IMR-90 (cell line): ENCODE measurements at regions not wholly inside any gene's neighbourhood (a gene's known extent, or its start where the extent isn't known, plus 50 kb on each side); places are given as distances from the start of the nearest gene placed in this dataset.

ENCODE experiments used
- ATAC-seq: fragments of 200-7000 bp; cut with Tn5 transposase; 2 replicates; pipeline ENCODE4 v1.9.1; 2020; ENCODE audit warnings: low read depth, mild to moderate bottlenecking, moderate library complexity
- BruUV-seq: library from RNA; stranded (reverse); fragments of 400-500 nt; replicated peaks from 2 replicates; lab custom pipeline; 2021; lab: Mats Ljungman, UMichigan
- CTCF ChIA-PET: fragments of 300-600 bp; formaldehyde crosslinking; extraction: SDS; loops from one replicate; lab custom pipeline; 2021; ENCODE audit warnings: antibody characterized with exemption; lab: Yijun Ruan, JAX
- POLR2A ChIA-PET: fragments of 300-600 bp; sonication (Branson Sonifier 250); formaldehyde crosslinking; loops from one replicate; lab custom pipeline; 2022; ENCODE audit warnings: antibody characterized with exemption; ENCODE audit not compliant: unreplicated experiment; lab: Charles Lee
- DNase-seq: peaks from one replicate; pipeline ENCODE4 v3.0.0; 2013
- H2AFZ ChIP-seq: replicated peaks from 2 replicates; pipeline ENCODE3; 2013; ENCODE audit warnings: low read length, mild to moderate bottlenecking; ENCODE audit not compliant: poor library complexity
- H2AK5ac ChIP-seq: 2 replicates; pipeline ENCODE4 v1.6.1; 2013; ENCODE audit warnings: low read depth, low read length, inconsistent platforms
- H2AK9ac ChIP-seq: replicated peaks from 2 replicates; pipeline ENCODE3; 2013; ENCODE audit warnings: mild to moderate bottlenecking, low read depth, low read length, moderate library complexity; ENCODE audit not compliant: poor library complexity
- H2BK120ac ChIP-seq: 2 replicates; pipeline ENCODE4 v1.6.1; 2013; ENCODE audit warnings: low read depth, low read length, inconsistent platforms
- H2BK15ac ChIP-seq: 3 replicates; pipeline ENCODE4 v1.6.1; 2013; ENCODE audit warnings: low read depth, low read length, inconsistent platforms
- H2BK20ac ChIP-seq: 2 replicates; pipeline ENCODE4 v1.6.1; 2013; ENCODE audit warnings: low read depth, mild to moderate bottlenecking, inconsistent platforms, low read length, moderate library complexity
- H2BK5ac ChIP-seq: 2 replicates; pipeline ENCODE4 v1.6.1; 2013; ENCODE audit warnings: mild to moderate bottlenecking, low read depth, low read length, inconsistent platforms; ENCODE audit not compliant: poor library complexity, severe bottlenecking
- H3K14ac ChIP-seq: replicated peaks from 2 replicates; pipeline ENCODE4 v1.6.1; 2013; ENCODE audit warnings: low read depth, low read length, inconsistent platforms
- H3K18ac ChIP-seq: 2 replicates; pipeline ENCODE4 v1.6.1; 2013; ENCODE audit warnings: low read depth, low read length, control low read depth
- H3K23ac ChIP-seq: 2 replicates; pipeline ENCODE4 v1.6.1; 2013; ENCODE audit warnings: low read depth, low read length, inconsistent platforms
- H3K27ac ChIP-seq: 2 replicates; pipeline ENCODE4 v1.5.1; 2013; ENCODE audit warnings: mild to moderate bottlenecking, control low read depth, low read length; ENCODE audit not compliant: insufficient read depth
- H3K27me3 ChIP-seq: 2 replicates; pipeline ENCODE4 v1.6.1; 2013; ENCODE audit warnings: low read length; ENCODE audit not compliant: control insufficient read depth, insufficient read depth
- H3K36me3 ChIP-seq: 2 replicates; pipeline ENCODE4 v1.6.1; 2013; ENCODE audit warnings: low read length, mixed read lengths; ENCODE audit not compliant: control insufficient read depth, insufficient read depth
- H3K4ac ChIP-seq: 2 replicates; pipeline ENCODE4 v1.6.1; 2013; ENCODE audit warnings: low read depth, low read length, inconsistent platforms
- H3K4me1 ChIP-seq: 2 replicates; pipeline ENCODE4 v1.6.1; 2013; ENCODE audit warnings: low read length, mixed read lengths; ENCODE audit not compliant: control insufficient read depth, insufficient read depth
- H3K4me2 ChIP-seq: 2 replicates; pipeline ENCODE4 v1.6.1; 2013; ENCODE audit warnings: low read depth, mild to moderate bottlenecking, control low read depth, low read length, moderate library complexity
- H3K4me3 ChIP-seq: 2 replicates; pipeline ENCODE4 v1.5.1; 2013; ENCODE audit warnings: low read depth, mild to moderate bottlenecking, control low read depth, low read length, moderate library complexity; ENCODE audit not compliant: insufficient read depth
- H3K56ac ChIP-seq: 2 replicates; pipeline ENCODE4 v1.6.1; 2013; ENCODE audit warnings: low read length, inconsistent platforms; ENCODE audit not compliant: insufficient read depth; ENCODE audit errors: extremely low read depth
- H3K79me1 ChIP-seq, 2 experiments: 2 replicates each; pipeline ENCODE4 v1.6.1; 2013; ENCODE audit warnings: low read length in 2 of 2, inconsistent platforms in 1 of 2, low read depth in 1 of 2
- H3K9ac ChIP-seq: 2 replicates; pipeline ENCODE4 v1.6.1; 2013; ENCODE audit warnings: low read depth, low read length, control low read depth
- H3K9me1 ChIP-seq: 2 replicates; pipeline ENCODE4 v1.6.1; 2013; ENCODE audit warnings: low read length, inconsistent platforms; ENCODE audit not compliant: insufficient read depth
- H3K9me3 ChIP-seq: 2 replicates; pipeline ENCODE4 v1.6.1; 2013; ENCODE audit warnings: low read length; ENCODE audit not compliant: control insufficient read depth, insufficient read depth
- H4K20me1 ChIP-seq: 2 replicates; pipeline ENCODE4 v1.6.1; 2013; ENCODE audit warnings: low read length, inconsistent platforms; ENCODE audit not compliant: insufficient read depth
- H4K5ac ChIP-seq: 2 replicates; pipeline ENCODE4 v1.6.1; 2013; ENCODE audit warnings: mild to moderate bottlenecking, low read depth, low read length, control low read depth
- H4K8ac ChIP-seq, 2 experiments: 2 replicates each; pipeline ENCODE4 v1.6.1; 2013; ENCODE audit warnings: low read depth in 2 of 2, low read length in 2 of 2, control low read depth in 1 of 2, inconsistent platforms in 1 of 2
- H4K91ac ChIP-seq: 2 replicates; pipeline ENCODE4 v1.6.1; 2013; ENCODE audit warnings: low read depth, low read length, inconsistent platforms; ENCODE audit not compliant: insufficient read depth
- BHLHE40 ChIP-seq: fragments of 150-350 bp; IDR thresholded peaks from 2 replicates; pipeline ENCODE4 v1.6.1; 2016; ENCODE audit warnings: mild to moderate bottlenecking, low read depth, low read length
- CEBPB ChIP-seq: IDR thresholded peaks from 2 replicates; pipeline ENCODE4 v1.6.1; 2012; ENCODE audit warnings: low read depth, low read length, improper control_type of control experiment
- FOS ChIP-seq: fragments of 150-350 bp; IDR thresholded peaks from 2 replicates; pipeline ENCODE4 v1.6.1; 2016; ENCODE audit warnings: low read depth, low read length
- MAZ ChIP-seq: IDR thresholded peaks from 2 replicates; pipeline ENCODE4 v1.6.1; 2012; ENCODE audit warnings: low read depth, mild to moderate bottlenecking, low read length, improper control_type of control experiment, moderate library complexity, borderline replicate concordance
- RAD21 ChIP-seq: IDR thresholded peaks from 2 replicates; pipeline ENCODE4 v1.6.1; 2012; ENCODE audit warnings: low read length, improper control_type of control experiment
- RFX5 ChIP-seq: IDR thresholded peaks from 2 replicates; pipeline ENCODE4 v1.8.0; 2012; ENCODE audit warnings: low read depth, mild to moderate bottlenecking, low read length, moderate library complexity
- SMC3 ChIP-seq: fragments of 150-350 bp; IDR thresholded peaks from 2 replicates; pipeline ENCODE4 v1.6.1; 2016; ENCODE audit warnings: low read depth, mild to moderate bottlenecking, antibody characterized with exemption, low read length, moderate library complexity
- WGBS, 2 experiments: methylation state at CpG; one replicate each; pipeline versions ENCODE4 v1.1.5 to v1.1.7; 2013; ENCODE audit warnings: missing lambda C conversion rate in 2 of 2; ENCODE audit not compliant: insufficient read length in 1 of 2; ENCODE audit errors: extremely low coverage in 2 of 2; 5-methylcytosine and 5-hydroxymethylcytosine counted together
- dilution Hi-C: fragments of 300-500 bp; cut with HindIII; formaldehyde crosslinking; loops from one replicate; pipeline ENCODE4 v1.14.3; 2018; ENCODE audit warnings: low sequenced_read_pairs; ENCODE audit not compliant: unreplicated experiment
- in situ Hi-C: fragments of 300-500 bp; cut with MboI; formaldehyde crosslinking; loops from 3 replicates; pipeline ENCODE4 v1.14.3; 2019; ENCODE audit warnings: low sequenced_read_pairs, inconsistent platforms, mixed read lengths
- intact Hi-C: fragments of 100-400 bp; cut with micrococcal nuclease; formaldehyde crosslinking; loops from 2 replicates; pipeline ENCODE4 v1.10.0; 2022

DNA sequence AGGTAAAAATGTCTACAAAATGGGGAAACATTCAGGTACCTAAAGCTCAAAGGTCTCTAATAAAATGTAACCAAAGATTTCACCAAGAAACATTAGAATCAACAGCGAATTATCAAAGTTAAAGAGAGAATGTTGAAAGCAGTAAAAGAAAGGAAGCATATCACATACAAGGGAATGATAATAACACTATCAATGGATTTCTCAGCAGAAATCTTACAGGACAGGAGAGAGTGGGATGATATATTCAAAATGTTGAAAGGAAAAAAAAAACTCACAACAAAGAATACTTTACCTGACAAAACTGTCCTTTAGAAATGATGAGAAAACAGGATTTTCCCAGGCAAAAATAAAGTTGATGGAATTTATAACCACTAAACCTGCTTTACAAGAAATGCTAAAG, 591.2 kb upstream of the POU3F3 start:
- no CpG with 5 or more reads among the region's 1 CpG for WGBS, 2 experiments
- no peaks in the 10 kb centered on the region for H3K4me1 ChIP-seq
- no peaks in the 10 kb centered on the region for H4K20me1 ChIP-seq
- H3K9me1 ChIP-seq: no peaks in the 10 kb centered on the region
- H3K4me2 ChIP-seq: no peak overlapping the region
- dilution Hi-C loops (no loop called here), intact Hi-C loops (no loop called here), in situ Hi-C loops (no loop called here)
- ATAC-seq (no peak), DNase-seq (no peak)
- H3K9ac ChIP-seq: no peak overlapping the region
- H3K56ac ChIP-seq: no peak overlapping the region
- TF ChIP-seq SMC3: no peak
- TF ChIP-seq RAD21: no peak
- TF ChIP-seq MAZ: no peak
- no peak for TF ChIP-seq FOS
- no peak for TF ChIP-seq BHLHE40
- no peak for TF ChIP-seq CEBPB
- TF ChIP-seq RFX5: no peak
- peaks cover 8% of the 10 kb centered on the region for H3K9me3 ChIP-seq
- ChIA-PET POLR2A (no interaction called here), CTCF (no interaction called here)
- no peaks in the 10 kb centered on the region for H3K36me3 ChIP-seq
- H3K4ac ChIP-seq: no peak overlapping the region
- no peak overlapping the region for H3K23ac ChIP-seq
- H4K8ac ChIP-seq: no peak overlapping the region
- no TSS peak for BruUV-seq
- H3K27me3 ChIP-seq: no peaks in the 10 kb centered on the region
- H2BK5ac ChIP-seq: no peak overlapping the region
- H3K79me1 ChIP-seq: no peaks in the 10 kb centered on the region
- no peak overlapping the region for H2BK20ac ChIP-seq
- no peak overlapping the region for H4K5ac ChIP-seq
- H3K14ac ChIP-seq: no peak overlapping the region
- no peak overlapping the region for H4K91ac ChIP-seq
- no peak overlapping the region for H3K4me3 ChIP-seq
- H2BK120ac ChIP-seq: no peak overlapping the region
- no peak overlapping the region for H2BK15ac ChIP-seq
- no peak overlapping the region for H2AK9ac ChIP-seq
- no peak overlapping the region for H2AFZ ChIP-seq
- H3K27ac ChIP-seq: no peak overlapping the region
- H2AK5ac ChIP-seq: no peak overlapping the region
- no peak overlapping the region for H3K18ac ChIP-seq
